WTC11 (cell line): ENCODE measurements at regions not wholly inside any gene's neighbourhood (a gene's known extent, or its start where the extent isn't known, plus 50 kb on each side); places are given as distances from the start of the nearest gene placed in this dataset.

Experiments
- ATAC-seq: fragments of 200-7000 bp; cut with Tn5 transposase; 2 replicates; pipeline ENCODE4 v1.10.0; 2021; ENCODE audit warnings: mild to moderate bottlenecking, moderate library complexity
- CTCF ChIA-PET: fragments of 300-600 bp; sonication (Branson Sonifier 250); formaldehyde crosslinking; loops from one replicate; lab custom pipeline; 2021; ENCODE audit warnings: antibody characterized with exemption; lab: Charles Lee
- POLR2A ChIA-PET: fragments of 350-600 bp; sonication (Branson Sonifier 250); formaldehyde crosslinking; loops from one replicate; lab custom pipeline; 2021; ENCODE audit warnings: antibody characterized with exemption; lab: Charles Lee
- DNase-seq: peaks from one replicate; pipeline ENCODE4 v3.0.0; 2021; ENCODE audit warnings: low spot score
- H3K27ac Mint-ChIP-seq: 2 replicates; pipeline ENCODE4 v1.8.0; 2021; ENCODE audit warnings: mixed read lengths
- H3K27me3 Mint-ChIP-seq: 2 replicates; pipeline ENCODE4 v1.8.0; 2021; ENCODE audit warnings: low read depth, mild to moderate bottlenecking, moderate library complexity, mixed read lengths
- H3K36me3 Mint-ChIP-seq: 2 replicates; pipeline ENCODE4 v1.8.0; 2021; ENCODE audit warnings: mixed read lengths
- H3K4me1 Mint-ChIP-seq: 2 replicates; pipeline ENCODE4 v1.8.0; 2022; ENCODE audit warnings: mixed read lengths
- H3K4me3 Mint-ChIP-seq: 2 replicates; pipeline ENCODE4 v1.8.0; 2021; ENCODE audit warnings: mild to moderate bottlenecking, moderate library complexity, mixed read lengths
- H3K9me3 Mint-ChIP-seq: 2 replicates; pipeline ENCODE4 v1.8.0; 2021; ENCODE audit warnings: mixed read lengths
- CREB1 ChIP-seq: sonication (generic); formaldehyde crosslinking; IDR thresholded peaks from 2 replicates; pipeline ENCODE4 v1.8.0; 2023; ENCODE audit warnings: mild to moderate bottlenecking, missing genetic modification reagents
- ESRRA ChIP-seq: sonication (generic); formaldehyde crosslinking; IDR thresholded peaks from 2 replicates; pipeline ENCODE4 v1.8.1; 2022; ENCODE audit warnings: mild to moderate bottlenecking, missing genetic modification reagents, borderline replicate concordance
- FOXP1 ChIP-seq: sonication (generic); formaldehyde crosslinking; IDR thresholded peaks from 2 replicates; pipeline ENCODE4 v1.8.0; 2022; ENCODE audit warnings: missing genetic modification reagents, mild to moderate bottlenecking, moderate library complexity, borderline replicate concordance
- JUN ChIP-seq: sonication (generic); formaldehyde crosslinking; IDR thresholded peaks from 2 replicates; pipeline ENCODE4 v1.8.0; 2023; ENCODE audit warnings: mild to moderate bottlenecking, missing genetic modification reagents
- MYBL2 ChIP-seq: sonication (generic); formaldehyde crosslinking; IDR thresholded peaks from 2 replicates; pipeline ENCODE4 v1.8.1; 2023; ENCODE audit warnings: mild to moderate bottlenecking, moderate library complexity, missing genetic modification reagents
- NFE2L1 ChIP-seq: sonication (generic); formaldehyde crosslinking; IDR thresholded peaks from 2 replicates; pipeline ENCODE4 v1.8.1; 2023; ENCODE audit warnings: missing genetic modification reagents
- OVOL2 ChIP-seq: fragments of 250-450 bp; sonication (Bioruptor Pico); IDR thresholded peaks from 2 replicates; pipeline ENCODE4 v1.9.0; 2021; ENCODE audit warnings: mild to moderate bottlenecking, borderline replicate concordance
- SMAD3 ChIP-seq: sonication (generic); formaldehyde crosslinking; IDR thresholded peaks from 2 replicates; pipeline ENCODE4 v1.8.0; 2022; ENCODE audit warnings: missing genetic modification reagents, mild to moderate bottlenecking, borderline replicate concordance
- TEAD4 ChIP-seq: sonication (generic); formaldehyde crosslinking; IDR thresholded peaks from 2 replicates; pipeline ENCODE4 v1.8.0; 2022; ENCODE audit warnings: mild to moderate bottlenecking, missing genetic modification reagents
- TP53 ChIP-seq: sonication (generic); formaldehyde crosslinking; IDR thresholded peaks from 2 replicates; pipeline ENCODE4 v1.8.1; 2023; ENCODE audit warnings: mild to moderate bottlenecking, missing genetic modification reagents
- ZNF219 ChIP-seq: sonication (generic); formaldehyde crosslinking; IDR thresholded peaks from 2 replicates; pipeline ENCODE4 v1.8.0; 2023; ENCODE audit warnings: missing genetic modification reagents, mild to moderate bottlenecking, borderline replicate concordance
- ZNF317 ChIP-seq: sonication (generic); formaldehyde crosslinking; IDR thresholded peaks from 2 replicates; pipeline ENCODE4 v1.8.1; 2023; ENCODE audit warnings: low read depth, mild to moderate bottlenecking, moderate library complexity, missing genetic modification reagents, borderline replicate concordance
- TF ChIP-seq, protein P1 (sequence below): sonication (generic); formaldehyde crosslinking; IDR thresholded peaks from 2 replicates; pipeline ENCODE4 v1.8.1; 2023; ENCODE audit warnings: mild to moderate bottlenecking, missing genetic modification reagents, moderate library complexity
- TF ChIP-seq, protein P2 (sequence below): fragments of 250-450 bp; sonication (Bioruptor Pico); IDR thresholded peaks from 2 replicates; pipeline ENCODE4 v1.9.0; 2021; ENCODE audit warnings: moderate library complexity, mild to moderate bottlenecking, inconsistent platforms, borderline replicate concordance
- TF ChIP-seq, protein P3 (sequence below): fragments of 250-450 bp; sonication (Bioruptor Pico); IDR thresholded peaks from 2 replicates; pipeline ENCODE4 v1.9.0; 2021; ENCODE audit warnings: mild to moderate bottlenecking
- TF ChIP-seq, protein P4 (sequence below): sonication (generic); formaldehyde crosslinking; IDR thresholded peaks from 2 replicates; pipeline ENCODE4 v1.8.1; 2023; ENCODE audit warnings: mild to moderate bottlenecking, moderate library complexity, missing genetic modification reagents
- TF ChIP-seq, protein P5 (sequence below): fragments of 250-450 bp; sonication (Bioruptor Pico); IDR thresholded peaks from 2 replicates; pipeline ENCODE4 v1.8.0; 2021; ENCODE audit warnings: mild to moderate bottlenecking
- TF ChIP-seq, protein P6 (sequence below): sonication (generic); formaldehyde crosslinking; IDR thresholded peaks from 2 replicates; pipeline ENCODE4 v1.8.1; 2023; ENCODE audit warnings: mild to moderate bottlenecking, missing genetic modification reagents, borderline replicate concordance
- TF ChIP-seq, protein P7 (sequence below): sonication (generic); formaldehyde crosslinking; IDR thresholded peaks from 2 replicates; pipeline ENCODE4 v1.8.0; 2023; ENCODE audit warnings: missing genetic modification reagents
- TF ChIP-seq, protein P8 (sequence below): fragments of 250-450 bp; sonication (Bioruptor Pico); conservative IDR thresholded peaks from 2 replicates; pipeline ENCODE4 v1.9.0; 2021; ENCODE audit warnings: mild to moderate bottlenecking

DNA sequence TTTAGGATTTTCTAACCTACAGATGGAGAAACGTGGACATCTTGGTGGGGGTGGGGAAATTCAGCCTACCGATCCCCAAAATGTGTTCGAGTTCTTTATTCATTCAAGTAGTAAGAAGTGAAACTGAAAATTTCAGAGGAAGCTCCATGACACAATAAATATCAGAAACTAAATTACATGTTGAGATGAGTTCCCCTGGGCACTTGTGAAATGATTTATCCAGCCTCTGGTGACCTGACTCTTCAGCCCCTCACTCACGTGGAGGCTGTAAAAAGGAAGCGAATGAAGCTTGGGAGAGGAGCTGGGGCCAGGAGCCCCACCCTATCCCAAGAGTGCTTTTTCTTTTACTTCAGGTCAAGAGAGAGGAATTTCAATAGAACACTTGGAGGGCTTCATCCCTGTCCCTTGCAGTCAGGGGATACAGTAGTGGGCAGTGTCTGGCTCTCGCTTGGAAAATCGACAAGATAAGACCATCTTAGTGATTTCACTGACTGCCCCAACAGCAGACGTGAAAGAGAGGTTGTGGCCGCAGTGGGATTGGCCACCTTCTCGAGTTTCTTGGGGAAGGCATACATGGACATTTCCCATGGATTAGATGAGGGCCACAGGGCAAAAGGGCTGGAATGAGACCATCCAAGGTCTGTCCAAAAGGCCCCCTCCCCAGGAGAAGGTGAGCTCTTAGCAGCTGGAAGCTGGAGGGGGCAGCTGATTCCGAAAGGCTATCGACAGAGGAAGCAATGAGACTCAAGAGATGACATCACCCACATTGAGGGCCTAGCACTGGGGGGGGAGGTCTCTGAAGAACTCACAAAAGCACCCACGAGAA lies 76.8 kb upstream of the SH3PXD2B start:
- no peak overlapping the region for H3K4me3 Mint-ChIP-seq
- DNase-seq (no peak), ATAC-seq (no peak)
- H3K9me3 Mint-ChIP-seq: peaks cover 10% of the 10 kb centered on the region
- ChIA-PET CTCF (no interaction called here), POLR2A (no interaction called here)
- peaks cover 13% of the 10 kb centered on the region for H3K27me3 Mint-ChIP-seq
- no peak overlapping the region for H3K27ac Mint-ChIP-seq
- TF ChIP-seq, protein P1, sequence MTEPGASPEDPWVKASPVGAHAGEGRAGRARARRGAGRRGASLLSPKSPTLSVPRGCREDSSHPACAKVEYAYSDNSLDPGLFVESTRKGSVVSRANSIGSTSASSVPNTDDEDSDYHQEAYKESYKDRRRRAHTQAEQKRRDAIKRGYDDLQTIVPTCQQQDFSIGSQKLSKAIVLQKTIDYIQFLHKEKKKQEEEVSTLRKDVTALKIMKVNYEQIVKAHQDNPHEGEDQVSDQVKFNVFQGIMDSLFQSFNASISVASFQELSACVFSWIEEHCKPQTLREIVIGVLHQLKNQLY (CRISPR knock-in tag): no peak
- TF ChIP-seq, protein P2, sequence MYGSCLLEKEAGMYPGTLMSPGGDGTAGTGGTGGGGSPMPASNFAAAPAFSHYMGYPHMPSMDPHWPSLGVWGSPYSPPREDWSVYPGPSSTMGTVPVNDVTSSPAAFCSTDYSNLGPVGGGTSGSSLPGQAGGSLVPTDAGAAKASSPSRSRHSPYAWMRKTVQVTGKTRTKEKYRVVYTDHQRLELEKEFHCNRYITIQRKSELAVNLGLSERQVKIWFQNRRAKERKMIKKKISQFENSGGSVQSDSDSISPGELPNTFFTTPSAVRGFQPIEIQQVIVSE (CRISPR knock-in tag): no peak
- TF ChIP-seq, protein P3, sequence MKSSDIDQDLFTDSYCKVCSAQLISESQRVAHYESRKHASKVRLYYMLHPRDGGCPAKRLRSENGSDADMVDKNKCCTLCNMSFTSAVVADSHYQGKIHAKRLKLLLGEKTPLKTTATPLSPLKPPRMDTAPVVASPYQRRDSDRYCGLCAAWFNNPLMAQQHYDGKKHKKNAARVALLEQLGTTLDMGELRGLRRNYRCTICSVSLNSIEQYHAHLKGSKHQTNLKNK (CRISPR knock-in tag): no peak
- no peak for TF ChIP-seq ESRRA (CRISPR knock-in tag)
- peaks cover 4% of the 10 kb centered on the region for H3K36me3 Mint-ChIP-seq
- no peaks in the 10 kb centered on the region for H3K4me1 Mint-ChIP-seq

DNA sequence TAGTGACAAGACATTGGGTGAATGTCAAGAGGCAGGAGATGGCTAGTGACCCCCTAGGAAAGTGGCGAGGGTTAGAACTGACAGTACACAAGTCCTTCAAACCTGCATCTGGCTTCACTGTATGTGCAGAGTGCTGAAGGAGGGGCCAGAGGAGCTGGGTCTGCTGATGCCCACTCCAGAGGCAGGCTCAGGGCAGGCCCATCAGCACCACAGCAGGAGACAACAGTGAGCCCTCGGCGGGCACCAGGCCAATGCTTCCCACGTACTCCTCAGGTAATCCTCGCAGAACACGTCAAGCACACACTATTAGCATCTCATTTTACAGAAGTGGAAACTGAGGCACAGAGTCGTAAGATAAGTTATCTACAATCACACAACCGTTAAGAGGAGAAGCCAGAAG lies 76.1 kb upstream of the SH3PXD2B start:
- Mint-ChIP-seq H3K4me3 (no peak overlapping the region), H3K27ac (no peak overlapping the region), H3K4me1 (no peaks in the 10 kb centered on the region), H3K9me3 (peaks cover 10% of the 10 kb centered on the region), H3K27me3 (peaks cover 14% of the 10 kb centered on the region), H3K36me3 (peaks cover 4% of the 10 kb centered on the region)
- POLR2A ChIA-PET: no interaction called here
- ATAC-seq (no peak), DNase-seq (no peak)
- CTCF ChIA-PET: no interaction called here
- TF ChIP-seq NFE2L1 (CRISPR knock-in tag) (no peak), CREB1 (CRISPR knock-in tag) (no peak), ZNF219 (CRISPR knock-in tag) (no peak), TEAD4 (CRISPR knock-in tag) (no peak), SMAD3 (no peak), ZNF317 (CRISPR knock-in tag) (no peak), FOXP1 (CRISPR knock-in tag) (no peak), MYBL2 (CRISPR knock-in tag) (no peak), OVOL2 (CRISPR knock-in tag) (no peak), TP53 (CRISPR knock-in tag) (no peak), JUN (CRISPR knock-in tag) (no peak)
- TF ChIP-seq, protein P4, sequence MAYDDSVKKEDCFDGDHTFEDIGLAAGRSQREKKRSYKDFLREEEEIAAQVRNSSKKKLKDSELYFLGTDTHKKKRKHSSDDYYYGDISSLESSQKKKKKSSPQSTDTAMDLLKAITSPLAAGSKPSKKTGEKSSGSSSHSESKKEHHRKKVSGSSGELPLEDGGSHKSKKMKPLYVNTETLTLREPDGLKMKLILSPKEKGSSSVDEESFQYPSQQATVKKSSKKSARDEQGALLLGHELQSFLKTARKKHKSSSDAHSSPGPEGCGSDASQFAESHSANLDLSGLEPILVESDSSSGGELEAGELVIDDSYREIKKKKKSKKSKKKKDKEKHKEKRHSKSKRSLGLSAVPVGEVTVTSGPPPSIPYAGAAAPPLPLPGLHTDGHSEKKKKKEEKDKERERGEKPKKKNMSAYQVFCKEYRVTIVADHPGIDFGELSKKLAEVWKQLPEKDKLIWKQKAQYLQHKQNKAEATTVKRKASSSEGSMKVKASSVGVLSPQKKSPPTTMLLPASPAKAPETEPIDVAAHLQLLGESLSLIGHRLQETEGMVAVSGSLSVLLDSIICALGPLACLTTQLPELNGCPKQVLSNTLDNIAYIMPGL (CRISPR knock-in tag): no peak
- TF ChIP-seq, protein P5, sequence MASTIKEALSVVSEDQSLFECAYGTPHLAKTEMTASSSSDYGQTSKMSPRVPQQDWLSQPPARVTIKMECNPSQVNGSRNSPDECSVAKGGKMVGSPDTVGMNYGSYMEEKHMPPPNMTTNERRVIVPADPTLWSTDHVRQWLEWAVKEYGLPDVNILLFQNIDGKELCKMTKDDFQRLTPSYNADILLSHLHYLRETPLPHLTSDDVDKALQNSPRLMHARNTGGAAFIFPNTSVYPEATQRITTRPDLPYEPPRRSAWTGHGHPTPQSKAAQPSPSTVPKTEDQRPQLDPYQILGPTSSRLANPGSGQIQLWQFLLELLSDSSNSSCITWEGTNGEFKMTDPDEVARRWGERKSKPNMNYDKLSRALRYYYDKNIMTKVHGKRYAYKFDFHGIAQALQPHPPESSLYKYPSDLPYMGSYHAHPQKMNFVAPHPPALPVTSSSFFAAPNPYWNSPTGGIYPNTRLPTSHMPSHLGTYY (CRISPR knock-in tag): no peak
- TF ChIP-seq, protein P6, sequence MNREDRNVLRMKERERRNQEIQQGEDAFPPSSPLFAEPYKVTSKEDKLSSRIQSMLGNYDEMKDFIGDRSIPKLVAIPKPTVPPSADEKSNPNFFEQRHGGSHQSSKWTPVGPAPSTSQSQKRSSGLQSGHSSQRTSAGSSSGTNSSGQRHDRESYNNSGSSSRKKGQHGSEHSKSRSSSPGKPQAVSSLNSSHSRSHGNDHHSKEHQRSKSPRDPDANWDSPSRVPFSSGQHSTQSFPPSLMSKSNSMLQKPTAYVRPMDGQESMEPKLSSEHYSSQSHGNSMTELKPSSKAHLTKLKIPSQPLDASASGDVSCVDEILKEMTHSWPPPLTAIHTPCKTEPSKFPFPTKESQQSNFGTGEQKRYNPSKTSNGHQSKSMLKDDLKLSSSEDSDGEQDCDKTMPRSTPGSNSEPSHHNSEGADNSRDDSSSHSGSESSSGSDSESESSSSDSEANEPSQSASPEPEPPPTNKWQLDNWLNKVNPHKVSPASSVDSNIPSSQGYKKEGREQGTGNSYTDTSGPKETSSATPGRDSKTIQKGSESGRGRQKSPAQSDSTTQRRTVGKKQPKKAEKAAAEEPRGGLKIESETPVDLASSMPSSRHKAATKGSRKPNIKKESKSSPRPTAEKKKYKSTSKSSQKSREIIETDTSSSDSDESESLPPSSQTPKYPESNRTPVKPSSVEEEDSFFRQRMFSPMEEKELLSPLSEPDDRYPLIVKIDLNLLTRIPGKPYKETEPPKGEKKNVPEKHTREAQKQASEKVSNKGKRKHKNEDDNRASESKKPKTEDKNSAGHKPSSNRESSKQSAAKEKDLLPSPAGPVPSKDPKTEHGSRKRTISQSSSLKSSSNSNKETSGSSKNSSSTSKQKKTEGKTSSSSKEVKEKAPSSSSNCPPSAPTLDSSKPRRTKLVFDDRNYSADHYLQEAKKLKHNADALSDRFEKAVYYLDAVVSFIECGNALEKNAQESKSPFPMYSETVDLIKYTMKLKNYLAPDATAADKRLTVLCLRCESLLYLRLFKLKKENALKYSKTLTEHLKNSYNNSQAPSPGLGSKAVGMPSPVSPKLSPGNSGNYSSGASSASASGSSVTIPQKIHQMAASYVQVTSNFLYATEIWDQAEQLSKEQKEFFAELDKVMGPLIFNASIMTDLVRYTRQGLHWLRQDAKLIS: no peak
- TF ChIP-seq, protein P7, sequence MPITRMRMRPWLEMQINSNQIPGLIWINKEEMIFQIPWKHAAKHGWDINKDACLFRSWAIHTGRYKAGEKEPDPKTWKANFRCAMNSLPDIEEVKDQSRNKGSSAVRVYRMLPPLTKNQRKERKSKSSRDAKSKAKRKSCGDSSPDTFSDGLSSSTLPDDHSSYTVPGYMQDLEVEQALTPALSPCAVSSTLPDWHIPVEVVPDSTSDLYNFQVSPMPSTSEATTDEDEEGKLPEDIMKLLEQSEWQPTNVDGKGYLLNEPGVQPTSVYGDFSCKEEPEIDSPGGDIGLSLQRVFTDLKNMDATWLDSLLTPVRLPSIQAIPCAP (CRISPR knock-in tag): no peak
- TF ChIP-seq, protein P8, sequence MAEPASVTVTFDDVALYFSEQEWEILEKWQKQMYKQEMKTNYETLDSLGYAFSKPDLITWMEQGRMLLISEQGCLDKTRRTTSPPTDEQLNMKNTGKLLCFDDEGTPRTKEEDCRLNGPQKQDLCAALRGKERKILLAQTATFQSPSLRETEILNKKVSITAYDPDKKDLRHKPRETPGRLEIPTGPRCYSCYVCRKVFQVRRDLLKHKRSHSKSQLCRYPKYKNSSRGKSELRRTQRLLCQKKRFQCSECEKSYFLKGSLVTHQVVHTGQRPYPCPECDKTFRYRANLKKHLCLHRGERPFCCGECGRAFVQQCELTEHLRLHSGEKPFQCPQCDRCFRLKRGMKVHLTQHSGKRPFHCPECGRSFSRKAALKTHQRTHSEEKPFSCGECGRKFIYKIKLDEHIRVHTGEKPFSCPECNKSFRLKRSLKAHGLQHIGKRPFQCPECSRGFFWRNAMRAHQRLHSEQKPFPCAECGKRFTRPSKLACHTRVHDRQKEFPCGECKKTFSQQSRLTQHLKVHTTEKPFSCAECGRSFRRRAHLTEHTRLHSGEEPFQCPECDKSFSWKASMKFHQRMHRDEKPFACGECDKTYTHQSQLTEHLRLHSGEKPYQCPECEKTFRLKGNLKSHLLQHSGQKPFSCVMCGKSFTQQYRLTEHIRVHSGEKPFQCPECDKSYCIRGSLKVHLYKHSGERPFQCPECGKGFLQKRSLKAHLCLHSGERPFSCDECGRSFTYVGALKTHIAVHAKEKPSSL: no peak
